C4-2B (cell line): ENCODE measurements at regions not wholly inside any gene's neighbourhood (a gene's known extent, or its start where the extent isn't known, plus 50 kb on each side); places are given as distances from the start of the nearest gene placed in this dataset.

Experiments
- H3K27ac ChIP-seq: fragments of 450-650 bp; 2 replicates; pipeline ENCODE4 v1.5.1; 2017
- ZFX ChIP-seq: fragments of 450-650 bp; IDR thresholded peaks from 2 replicates; pipeline ENCODE4 v1.6.1; 2017
- TF ChIP-seq, protein P1 (sequence below): fragments of 450-650 bp; conservative IDR thresholded peaks from 2 replicates; pipeline ENCODE4 v1.5.1; 2017; ENCODE audit warnings: mild to moderate bottlenecking

DNA sequence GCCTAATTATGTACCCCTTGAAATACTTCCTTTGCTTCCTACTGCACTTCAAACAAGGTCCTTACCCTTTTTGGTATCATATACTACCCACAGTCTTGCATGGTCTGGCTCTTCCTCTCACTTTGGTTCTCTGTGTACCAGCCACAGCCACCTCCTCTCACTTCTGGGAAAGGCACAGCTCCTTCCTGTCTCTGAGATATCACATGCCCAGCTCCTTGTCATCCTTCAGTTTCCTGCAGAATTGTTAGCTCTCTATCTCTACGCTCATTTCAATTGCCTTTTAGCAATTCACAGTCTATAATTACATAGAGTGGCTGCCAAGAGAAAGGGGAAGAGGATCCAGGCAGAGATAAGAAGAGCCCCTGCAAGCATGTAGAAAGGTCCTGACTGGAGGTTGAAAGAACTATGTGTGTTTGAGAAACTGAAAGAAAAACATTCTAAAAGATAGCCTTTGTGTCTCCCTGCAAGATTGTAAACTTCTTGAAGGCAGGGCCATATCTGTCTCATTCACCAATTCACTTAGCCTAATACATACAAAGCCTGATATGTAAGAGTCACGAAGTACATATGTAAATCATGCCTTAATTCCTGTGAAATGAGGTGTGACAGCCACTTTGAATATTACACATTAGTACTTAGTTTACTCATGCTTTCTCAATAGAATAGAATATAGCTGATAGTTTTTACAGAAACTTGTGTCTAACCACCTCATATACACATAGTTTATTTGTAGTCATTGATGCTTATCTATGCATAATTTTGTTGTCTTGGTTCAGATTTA lies 933.1 kb downstream of the DIAPH3 start:
- H3K27ac ChIP-seq, result no peak overlapping the region
- TF ChIP-seq, protein P1, sequence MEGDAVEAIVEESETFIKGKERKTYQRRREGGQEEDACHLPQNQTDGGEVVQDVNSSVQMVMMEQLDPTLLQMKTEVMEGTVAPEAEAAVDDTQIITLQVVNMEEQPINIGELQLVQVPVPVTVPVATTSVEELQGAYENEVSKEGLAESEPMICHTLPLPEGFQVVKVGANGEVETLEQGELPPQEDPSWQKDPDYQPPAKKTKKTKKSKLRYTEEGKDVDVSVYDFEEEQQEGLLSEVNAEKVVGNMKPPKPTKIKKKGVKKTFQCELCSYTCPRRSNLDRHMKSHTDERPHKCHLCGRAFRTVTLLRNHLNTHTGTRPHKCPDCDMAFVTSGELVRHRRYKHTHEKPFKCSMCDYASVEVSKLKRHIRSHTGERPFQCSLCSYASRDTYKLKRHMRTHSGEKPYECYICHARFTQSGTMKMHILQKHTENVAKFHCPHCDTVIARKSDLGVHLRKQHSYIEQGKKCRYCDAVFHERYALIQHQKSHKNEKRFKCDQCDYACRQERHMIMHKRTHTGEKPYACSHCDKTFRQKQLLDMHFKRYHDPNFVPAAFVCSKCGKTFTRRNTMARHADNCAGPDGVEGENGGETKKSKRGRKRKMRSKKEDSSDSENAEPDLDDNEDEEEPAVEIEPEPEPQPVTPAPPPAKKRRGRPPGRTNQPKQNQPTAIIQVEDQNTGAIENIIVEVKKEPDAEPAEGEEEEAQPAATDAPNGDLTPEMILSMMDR, result no peak
- no peak for TF ChIP-seq ZFX

DNA sequence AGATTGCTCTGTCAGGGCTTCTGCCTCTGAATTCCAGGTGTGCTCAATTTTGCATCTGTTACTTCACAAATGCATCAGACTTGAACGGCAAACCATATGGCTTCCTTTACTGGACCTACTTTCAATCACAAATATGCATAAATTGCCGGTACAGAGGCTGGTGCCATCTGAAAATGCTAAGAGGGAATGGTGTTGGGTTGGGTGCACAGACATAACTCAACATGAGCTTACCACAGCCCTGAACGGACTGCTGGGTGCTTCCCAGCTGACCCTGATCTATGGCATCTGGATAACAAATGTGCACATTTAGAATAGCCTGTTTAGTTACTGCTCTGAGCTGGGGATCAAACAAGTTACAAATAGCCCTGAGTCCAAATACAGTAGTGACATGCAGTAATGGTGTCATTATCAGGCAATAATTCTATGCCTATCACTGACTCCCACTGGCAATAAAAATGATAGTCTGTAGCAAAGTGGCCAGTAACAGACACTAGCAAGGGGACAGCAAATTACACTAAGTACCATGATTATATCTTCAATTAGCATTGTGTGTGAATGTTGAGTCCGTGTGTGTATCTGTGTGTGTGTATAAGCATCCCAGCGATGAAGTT lies 927.3 kb downstream of the DIAPH3 start:
- no peak overlapping the region for H3K27ac ChIP-seq
- TF ChIP-seq, protein P1, result no peak

DNA sequence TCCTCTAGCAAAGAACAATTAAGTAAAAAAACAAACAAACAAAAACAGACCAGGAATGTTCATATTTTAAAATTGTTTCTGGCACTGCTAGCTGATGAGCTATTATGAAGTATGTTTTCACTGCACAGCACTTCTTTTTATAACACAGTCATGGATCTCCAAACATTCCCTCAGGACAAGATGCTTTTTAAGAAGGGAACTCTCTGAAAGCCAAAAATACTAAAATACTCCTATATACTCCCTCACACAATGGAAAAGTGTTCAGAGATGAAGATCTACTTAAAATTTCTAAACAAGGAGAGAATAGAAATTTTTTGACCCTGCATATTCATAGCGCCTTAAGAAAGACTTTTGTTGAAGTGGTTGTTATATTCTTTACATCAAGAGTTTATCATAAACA lies 926.8 kb downstream of the DIAPH3 start:
- no peak overlapping the region for H3K27ac ChIP-seq
- TF ChIP-seq ZFX, result no peak
- TF ChIP-seq, protein P1, result no peak

DNA sequence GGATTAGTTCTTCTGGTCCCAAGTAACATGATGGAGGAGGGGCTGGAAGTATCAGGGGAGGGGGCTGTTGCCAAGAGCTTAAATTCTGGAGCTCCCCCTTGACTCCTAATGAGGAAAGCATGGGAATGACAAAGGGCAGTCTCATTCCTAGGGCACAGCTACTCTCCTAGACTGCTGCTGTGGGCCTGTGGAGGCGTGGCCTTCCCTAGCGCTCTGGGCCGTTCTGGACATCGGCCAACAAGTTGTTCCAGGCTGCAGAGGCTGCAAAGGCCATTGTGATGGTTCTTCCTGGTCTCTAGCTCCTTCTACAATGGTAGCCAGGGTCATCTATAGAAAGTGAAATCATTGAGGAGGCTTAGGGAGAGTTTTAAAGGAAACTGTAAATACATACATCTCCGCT lies 916.6 kb downstream of the DIAPH3 start:
- H3K27ac ChIP-seq, result no peak overlapping the region
- no peak for TF ChIP-seq ZFX
- TF ChIP-seq, protein P1, result no peak

DNA sequence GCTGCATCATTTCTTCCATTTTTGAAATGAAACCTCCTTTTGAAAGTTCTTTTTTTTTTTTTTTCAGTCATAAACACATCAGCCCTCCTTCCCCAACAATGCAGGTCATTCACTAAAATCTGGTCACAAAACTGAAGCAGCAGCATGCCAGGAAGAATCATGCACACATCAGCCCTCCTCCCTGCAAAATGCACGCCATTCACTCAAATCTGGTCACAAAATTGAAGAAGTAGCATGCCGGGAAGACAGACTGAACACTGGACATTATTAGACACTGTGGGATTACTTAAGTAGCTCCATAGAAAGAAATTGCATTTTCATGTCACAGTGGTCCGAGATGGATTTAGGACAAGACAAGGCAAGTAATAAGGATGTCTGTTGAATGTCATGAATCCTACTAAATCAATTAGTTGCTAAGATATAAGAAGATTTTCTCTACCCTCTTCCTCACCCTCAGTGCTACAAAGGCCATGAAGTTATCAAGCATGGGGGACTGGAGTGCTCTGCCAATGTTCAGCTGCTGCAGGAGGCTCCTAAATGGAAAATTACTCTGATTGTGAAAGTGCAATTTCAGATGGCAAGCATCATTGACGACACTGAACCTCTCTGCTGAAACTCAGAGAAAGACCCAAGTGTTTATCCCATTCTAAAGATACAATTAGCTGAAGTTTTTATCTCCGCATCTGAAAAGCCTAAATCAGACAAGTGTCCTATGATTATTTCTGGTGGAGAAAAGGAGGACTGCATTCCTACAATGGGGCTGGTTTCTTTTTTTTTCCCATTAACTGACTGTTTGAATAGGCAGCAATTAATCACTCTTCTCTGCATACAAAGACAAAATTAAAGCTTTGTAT lies 913.2 kb downstream of the DIAPH3 start:
- H3K27ac ChIP-seq, result no peak overlapping the region
- no peak for TF ChIP-seq ZFX
- TF ChIP-seq, protein P1, result no peak

DNA sequence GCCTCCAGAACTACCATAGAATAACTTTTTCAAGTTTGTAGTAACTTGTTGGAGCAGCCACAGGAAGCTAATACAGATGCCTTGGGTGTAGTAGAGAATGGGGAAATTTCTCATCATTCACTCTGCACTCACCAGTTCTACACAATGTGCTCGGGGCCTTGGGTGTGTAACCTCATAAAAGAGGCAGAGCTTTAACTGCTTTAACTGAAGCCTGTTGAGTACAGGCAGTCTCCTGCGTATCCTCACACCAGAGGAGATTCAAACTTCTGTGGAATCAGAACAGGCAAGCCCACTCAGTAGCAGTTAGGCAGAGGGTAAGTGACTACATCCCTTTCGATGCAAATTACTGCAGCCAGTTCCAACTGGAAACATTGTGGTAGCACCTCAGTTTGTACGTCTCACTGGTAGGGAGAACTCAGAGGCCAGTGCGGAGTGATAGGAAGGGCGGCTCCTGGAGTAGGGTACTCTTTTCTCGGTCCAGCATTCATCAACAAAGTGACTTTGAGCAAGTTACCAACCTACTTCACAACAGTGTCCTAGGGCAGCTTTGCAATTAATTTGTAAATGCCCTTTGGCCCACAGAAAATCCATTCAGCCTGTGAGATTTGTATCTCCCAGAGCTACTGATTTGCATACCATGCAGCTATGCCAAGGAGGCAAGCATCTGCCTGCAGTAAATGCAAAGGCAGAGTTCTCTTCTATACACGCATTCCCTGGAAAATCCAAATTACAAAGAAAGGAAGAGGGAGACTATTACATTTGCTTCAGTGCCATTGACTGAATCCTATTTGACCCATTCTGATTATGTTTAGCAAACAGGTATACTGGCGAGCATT lies 904.3 kb downstream of the DIAPH3 start:
- TF ChIP-seq, protein P1, result no peak
- no peak for TF ChIP-seq ZFX
- H3K27ac ChIP-seq, result no peak overlapping the region
